Fibroblast of skin of scalp (primary cell): ENCODE measurements at regions not wholly inside any gene's neighbourhood (a gene's known extent, or its start where the extent isn't known, plus 50 kb on each side); places are given as distances from the start of the nearest gene placed in this dataset.

Source experiments
- DNase-seq: peaks from one replicate; pipeline ENCODE4 v3.0.0-alpha.2; 2013

DNA sequence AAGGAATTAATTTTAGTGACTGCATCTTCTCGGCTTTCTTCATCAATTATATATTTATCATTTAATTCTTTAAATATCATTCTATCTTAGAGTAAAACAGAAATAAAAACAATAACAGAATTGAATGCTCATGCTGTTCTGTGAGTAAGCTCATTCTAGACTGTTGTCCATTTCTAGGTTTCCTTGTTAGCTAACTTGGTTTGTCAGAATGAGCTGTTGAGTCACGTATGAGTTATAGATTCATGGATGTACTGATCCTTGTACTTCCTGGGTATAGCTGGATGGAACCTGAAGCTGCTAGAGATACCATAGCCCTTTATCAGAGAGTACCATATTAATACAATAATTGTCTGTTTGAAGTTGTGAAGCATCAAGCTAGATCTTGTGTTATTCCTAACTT, 515.3 kb downstream of the TENT5A start:
- no peak for DNase-seq

DNA sequence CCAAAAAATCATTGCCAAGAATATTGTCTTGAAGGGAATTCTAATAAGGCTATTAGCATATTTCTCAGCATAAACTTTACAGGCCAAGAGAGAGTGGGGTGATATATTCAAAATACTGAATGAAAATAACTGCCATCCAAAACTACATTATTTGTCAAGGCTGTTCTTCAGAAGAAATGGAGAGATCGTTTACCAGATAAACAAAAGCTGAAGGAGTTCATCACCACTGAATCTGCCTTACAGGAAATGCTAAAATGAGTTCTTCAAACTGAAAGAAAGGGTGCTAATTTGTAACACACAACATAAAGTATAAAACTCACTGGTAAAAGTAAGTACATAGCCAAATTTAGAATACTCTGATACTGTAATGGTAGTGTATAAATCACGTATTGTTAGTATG, 517.0 kb downstream of the TENT5A start:
- no peak for DNase-seq

GRCh38 chr6:81233990-81234389, 518.5 kb downstream of the TENT5A start:
- DNase-seq: no peak

- DNase-seq: peak; percentile 47
Observed at GRCh38 chr6:81228912-81229555, 523.4 kb downstream of the TENT5A start.

GRCh38 chr6:81226957-81227356, 525.5 kb downstream of the TENT5A start:
- DNase-seq: no peak

GRCh38 chr6:81216668-81217067, 535.8 kb downstream of the TENT5A start:
- DNase-seq: no peak

DNA sequence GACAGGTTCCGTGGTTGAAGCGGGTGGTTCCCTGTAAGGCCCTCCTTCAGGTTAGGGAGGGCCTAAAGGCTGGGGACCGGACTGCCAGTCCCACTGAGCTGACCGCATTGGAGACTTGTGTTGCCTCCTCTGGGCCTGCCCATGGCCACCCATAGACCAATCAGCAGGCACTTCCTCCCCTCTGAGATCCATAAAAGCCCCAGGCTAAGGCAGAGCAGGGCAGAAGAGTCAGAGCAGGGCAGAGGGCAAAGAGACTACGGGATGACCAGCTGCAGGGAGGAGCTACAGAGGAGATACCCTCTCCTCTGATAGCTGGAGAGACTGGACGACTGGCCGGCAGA, 537.4 kb downstream of the TENT5A start:
- no peak for DNase-seq

- DNase-seq: no peak
Observed at GRCh38 chr6:81214414-81215091, 537.9 kb downstream of the TENT5A start.

- DNase-seq: peak; percentile 45
Observed at GRCh38 chr6:81204731-81205130, 547.8 kb downstream of the TENT5A start.

GRCh38 chr6:81194374-81194773, 558.1 kb downstream of the TENT5A start:
- DNase-seq: no peak

DNA sequence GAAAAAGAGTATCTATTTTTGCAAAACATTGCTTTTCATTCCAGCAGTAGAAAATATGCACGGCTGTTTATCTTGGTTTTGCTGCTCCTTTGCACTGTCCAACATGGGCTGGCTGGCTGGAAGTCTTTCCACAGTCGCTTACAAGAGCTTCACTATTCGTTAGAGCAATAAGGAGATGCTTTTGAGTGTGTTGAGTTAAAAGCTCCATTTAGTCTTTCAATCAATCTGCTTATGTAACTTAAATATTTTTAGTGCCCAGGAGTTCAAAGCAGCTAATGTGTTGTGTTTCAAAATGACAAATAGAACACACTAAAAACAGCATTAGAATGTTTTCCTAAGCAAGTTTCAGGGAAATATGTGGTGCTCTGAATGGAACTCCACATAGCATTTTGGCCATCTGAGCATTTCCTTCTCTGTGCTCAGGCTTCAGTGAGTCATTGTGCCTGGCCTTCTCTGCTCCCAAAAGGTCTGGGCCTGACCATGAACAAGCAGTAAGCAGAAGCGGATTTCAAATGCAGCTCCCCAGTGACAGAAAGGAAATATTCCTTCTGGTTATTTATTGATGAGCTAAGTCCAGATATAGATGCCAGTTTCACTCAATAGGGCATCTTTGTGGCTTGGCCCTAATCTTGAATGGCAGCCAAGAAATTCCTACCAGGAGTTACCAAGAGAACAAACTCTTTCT, 580.3 kb downstream of the TENT5A start:
- DNase-seq: peak; percentile 75

DNA sequence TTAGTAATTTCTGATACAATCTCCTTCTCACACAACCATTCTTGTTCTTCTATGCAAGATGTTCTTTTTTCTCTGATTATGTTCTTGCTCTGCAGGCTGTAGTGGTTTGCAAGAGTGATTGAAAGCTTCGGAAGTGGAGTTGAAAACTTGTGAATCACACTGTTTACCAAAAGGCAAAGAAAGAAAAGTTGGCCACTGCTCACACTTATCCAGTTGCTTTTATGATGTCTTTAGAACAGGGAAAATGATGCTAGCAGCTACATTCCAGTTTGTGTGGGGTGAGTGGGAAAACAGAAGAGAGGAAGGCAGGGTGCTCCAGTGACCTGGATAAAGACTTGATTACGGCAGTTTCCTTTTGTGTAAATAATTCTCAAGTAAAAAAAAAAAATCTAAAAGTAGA, 583.3 kb downstream of the TENT5A start:
- DNase-seq: peak; percentile 20

DNA sequence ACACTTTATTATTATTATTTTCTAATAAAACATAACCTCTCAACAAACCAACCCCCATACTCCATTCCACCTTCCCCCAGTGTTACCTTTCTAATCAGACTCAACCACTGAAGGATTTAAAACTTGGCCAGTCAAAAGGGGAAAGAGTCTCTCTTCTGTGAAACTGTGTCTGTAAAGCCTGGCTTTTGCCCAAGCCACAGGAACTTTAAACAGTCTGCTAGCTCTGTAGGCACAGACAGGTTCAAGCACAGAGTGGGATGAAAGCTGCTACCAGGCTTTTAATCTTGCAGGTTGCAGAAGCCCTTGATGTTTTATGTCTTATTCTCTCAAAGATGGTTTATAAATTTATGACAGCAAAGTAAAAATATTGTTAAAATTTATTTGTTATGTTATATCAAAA, 585.7 kb downstream of the TENT5A start:
- peak; percentile 72 for DNase-seq

GRCh38 chr6:81158956-81159355, 593.5 kb downstream of the TENT5A start:
- DNase-seq: no peak

- peak; percentile 15 for DNase-seq
Observed at GRCh38 chr6:81148751-81149150, 603.7 kb downstream of the TENT5A start.

GRCh38 chr6:81145506-81145905, 607.0 kb downstream of the TENT5A start:
- DNase-seq: no peak

DNA sequence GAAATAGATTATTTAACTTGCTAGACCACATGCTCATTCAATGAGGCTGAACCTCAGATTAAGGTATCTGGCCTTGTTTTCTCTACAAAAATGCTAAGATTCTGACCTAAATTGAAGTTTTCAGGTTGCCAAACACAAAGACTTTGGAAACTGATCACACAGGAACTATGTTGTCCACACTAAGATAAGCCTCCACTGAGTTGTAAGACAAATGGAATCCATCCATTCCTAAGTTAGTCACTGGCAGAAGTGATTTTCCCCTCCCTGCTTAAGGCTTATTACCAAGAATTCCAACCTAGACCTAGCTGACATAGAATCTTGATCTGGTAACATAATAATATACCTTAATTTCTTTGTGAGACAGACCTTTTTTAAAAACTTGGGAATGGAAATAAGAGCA, 608.1 kb downstream of the TENT5A start:
- no peak for DNase-seq

DNA sequence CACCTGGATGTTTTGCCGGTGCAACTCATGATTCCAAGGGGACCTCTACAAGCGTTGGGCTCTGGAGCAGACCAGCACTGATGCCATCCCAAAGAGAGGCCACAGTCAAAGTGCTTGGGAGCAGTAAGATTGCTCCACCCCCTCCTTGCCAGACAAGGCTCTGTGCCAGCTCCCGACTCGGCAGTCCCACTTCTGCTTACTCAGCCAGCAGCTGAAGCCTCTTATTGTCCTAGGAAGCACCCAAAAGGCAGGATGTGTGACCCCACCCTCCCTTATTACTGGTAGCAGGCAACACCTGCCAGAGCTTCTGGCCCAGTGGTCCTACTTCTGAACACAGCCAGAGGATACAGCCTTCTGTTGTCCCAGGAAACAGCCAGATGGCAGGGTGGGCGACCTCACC, 614.2 kb downstream of the TENT5A start:
- DNase-seq: no peak

DNA sequence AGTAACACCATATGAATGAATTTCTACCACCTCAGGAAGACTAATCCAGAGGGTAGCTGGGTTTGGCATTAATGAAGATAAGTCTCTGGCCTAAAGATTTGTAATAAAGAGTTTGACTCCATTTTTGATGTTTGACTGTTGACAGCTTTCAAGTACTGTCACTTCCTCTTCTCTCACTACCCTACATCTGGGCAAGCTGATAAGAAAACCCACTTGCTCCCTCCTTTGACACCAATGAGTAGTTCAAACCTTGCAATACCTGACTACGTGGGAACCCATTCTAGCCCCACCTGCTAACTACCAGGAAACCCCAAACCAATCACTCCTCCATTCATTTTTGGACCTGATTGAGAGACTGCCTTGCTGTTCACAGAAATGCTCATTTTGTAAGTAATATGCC, 621.5 kb downstream of the TENT5A start:
- no peak for DNase-seq

GRCh38 chr6:81130061-81130460, 622.4 kb downstream of the TENT5A start:
- peak; percentile 26 for DNase-seq

GRCh38 chr6:81128671-81129070, 623.8 kb downstream of the TENT5A start:
- DNase-seq: no peak

DNA sequence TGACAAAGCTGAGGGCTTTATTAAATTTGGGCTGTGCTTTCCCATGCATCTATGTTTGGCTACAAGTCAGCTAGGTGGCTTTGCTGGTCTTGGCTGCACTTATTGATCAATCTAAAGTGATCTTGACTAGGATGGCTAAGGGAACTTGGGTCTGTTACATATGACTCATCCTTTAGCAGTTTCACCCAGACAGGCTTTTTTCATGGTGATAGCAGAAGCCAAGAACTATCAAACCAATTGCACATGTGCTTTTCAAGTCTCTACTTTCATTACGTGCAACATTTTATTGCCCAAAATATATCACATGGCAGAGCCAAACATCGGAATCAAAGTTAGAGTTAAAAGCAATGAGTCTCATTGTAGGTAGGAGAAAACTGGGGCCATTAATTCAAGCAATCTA, 626.3 kb downstream of the TENT5A start:
- DNase-seq: no peak

- no peak for DNase-seq
Observed at GRCh38 chr6:81120280-81120679, 632.2 kb downstream of the TENT5A start.

DNA sequence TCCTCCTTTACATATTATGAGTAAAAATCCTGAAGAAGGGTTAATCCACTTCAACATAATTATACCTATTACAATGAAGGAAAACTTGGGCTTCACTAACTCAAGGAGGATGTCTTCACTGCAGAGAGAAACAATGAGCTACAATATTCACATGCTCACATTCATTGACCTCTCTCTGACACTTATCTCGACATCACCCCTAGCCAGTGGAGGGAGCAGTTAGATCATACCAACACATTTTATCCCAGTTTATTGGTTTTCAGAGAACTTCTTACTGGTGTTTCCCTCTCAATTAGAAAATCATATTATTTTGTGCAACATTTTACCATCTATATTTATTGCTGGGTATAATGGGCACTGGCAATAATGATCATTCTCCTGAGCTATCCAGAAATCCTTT, 646.5 kb downstream of the TENT5A start:
- DNase-seq: peak; percentile 16
